DND-41 (cell line): ENCODE measurements at regions not wholly inside any gene's neighbourhood (a gene's known extent, or its start where the extent isn't known, plus 50 kb on each side); places are given as distances from the start of the nearest gene placed in this dataset.

Experiments
- ATAC-seq: fragments of 200-7000 bp; cut with Tn5 transposase; 3 replicates; pipeline ENCODE4 v1.9.1; 2021; ENCODE audit warnings: low read depth; ENCODE audit not compliant: insufficient read depth
- DNase-seq: peaks from one replicate; pipeline ENCODE4 v3.0.0-alpha.2; 2020
- H2AFZ ChIP-seq: 2 replicates; pipeline ENCODE4 v1.6.0; 2012; ENCODE audit warnings: low read depth, low read length
- H3K27ac ChIP-seq: 2 replicates; pipeline ENCODE4 v1.5.1; 2012; ENCODE audit warnings: low read length, inconsistent platforms
- H3K27me3 ChIP-seq: fragments of 200-600 bp; sonication (generic); 2 replicates; pipeline ENCODE4 v1.6.0; 2012; ENCODE audit warnings: low read length, mild to moderate bottlenecking, inconsistent platforms; ENCODE audit not compliant: insufficient read depth, poor library complexity
- H3K36me3 ChIP-seq: 2 replicates; pipeline ENCODE4 v1.5.1; 2012; ENCODE audit warnings: low read length, inconsistent platforms; ENCODE audit not compliant: insufficient read depth
- H3K4me1 ChIP-seq: 2 replicates; pipeline ENCODE4 v1.5.1; 2012; ENCODE audit warnings: mild to moderate bottlenecking, low read length; ENCODE audit not compliant: insufficient read depth
- H3K4me2 ChIP-seq: 2 replicates; pipeline ENCODE4 v1.6.0; 2012; ENCODE audit warnings: mild to moderate bottlenecking, moderate library complexity, low read length, inconsistent platforms; ENCODE audit not compliant: insufficient read depth
- H3K4me3 ChIP-seq, 2 experiments: fragments of 200-600 bp in 1 of 2; shearing (Covaris generic) in 1 of 2; 2 replicates each; pipeline ENCODE4 v1.5.1; 2012 to 2016; ENCODE audit warnings: inconsistent platforms in 2 of 2, low read length in 2 of 2, mild to moderate bottlenecking in 2 of 2, low read depth in 1 of 2, moderate library complexity in 1 of 2
- H3K79me2 ChIP-seq: 2 replicates; pipeline ENCODE4 v1.6.0; 2012; ENCODE audit warnings: low read length, inconsistent platforms; ENCODE audit not compliant: insufficient read depth
- H3K9ac ChIP-seq: 2 replicates; pipeline ENCODE4 v1.6.0; 2012; ENCODE audit warnings: low read depth, mild to moderate bottlenecking, inconsistent platforms, low read length, moderate library complexity
- H3K9me3 ChIP-seq: 2 replicates; pipeline ENCODE4 v1.5.1; 2012; ENCODE audit warnings: low read length, moderate library complexity, mild to moderate bottlenecking, inconsistent platforms; ENCODE audit not compliant: insufficient read depth, severe bottlenecking
- H4K20me1 ChIP-seq: 2 replicates; pipeline ENCODE4 v1.6.0; 2012; ENCODE audit warnings: low read length; ENCODE audit not compliant: insufficient read depth
- EZH2 ChIP-seq: IDR thresholded peaks from 3 replicates; pipeline ENCODE4 v1.6.1; 2012; ENCODE audit warnings: borderline replicate concordance, low read depth, mild to moderate bottlenecking, moderate library complexity, low read length, inconsistent platforms; ENCODE audit not compliant: severe bottlenecking
- TF ChIP-seq, protein P1 (sequence below): IDR thresholded peaks from 2 replicates; pipeline ENCODE4 v1.5.1; 2012; ENCODE audit warnings: borderline replicate concordance, low read length, moderate library complexity, mild to moderate bottlenecking; ENCODE audit not compliant: poor library complexity, severe bottlenecking; ENCODE audit errors: extremely low read depth

DNA sequence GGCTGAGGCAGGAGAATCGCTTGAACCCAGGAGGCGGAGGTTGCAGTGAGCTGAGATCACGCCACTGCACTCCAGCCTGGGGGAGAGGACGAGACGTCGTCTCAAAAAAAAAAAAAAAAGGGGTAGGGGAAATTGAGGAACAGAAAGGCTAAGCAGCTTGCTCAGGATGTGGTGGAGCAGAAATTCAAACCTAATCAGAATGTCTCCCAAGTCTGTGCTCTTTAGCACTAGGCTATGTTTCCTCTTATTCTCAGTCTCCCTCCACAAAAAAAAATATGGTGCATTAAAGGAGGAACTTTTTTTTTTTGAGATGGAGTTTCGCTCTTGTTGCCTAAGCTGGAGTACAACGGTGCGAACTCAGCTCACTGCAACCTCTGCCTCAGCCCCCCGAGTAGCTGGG, 114.2 kb downstream of the SLC16A1 start:
- no peak for ATAC-seq
- Histone ChIP-seq H3K79me2 (no peaks in the 10 kb centered on the region), H3K4me1 (peaks cover 17% of the 10 kb centered on the region), H3K4me2 (no peak overlapping the region), H3K27me3 (no peaks in the 10 kb centered on the region), H3K36me3 (no peaks in the 10 kb centered on the region), H2AFZ (no peak overlapping the region), H3K4me3 (no peak overlapping the region), H3K9ac (no peak overlapping the region), H3K9me3 (no peaks in the 10 kb centered on the region), H3K27ac (no peak overlapping the region), H4K20me1 (no peaks in the 10 kb centered on the region)
- TF ChIP-seq, protein P1, sequence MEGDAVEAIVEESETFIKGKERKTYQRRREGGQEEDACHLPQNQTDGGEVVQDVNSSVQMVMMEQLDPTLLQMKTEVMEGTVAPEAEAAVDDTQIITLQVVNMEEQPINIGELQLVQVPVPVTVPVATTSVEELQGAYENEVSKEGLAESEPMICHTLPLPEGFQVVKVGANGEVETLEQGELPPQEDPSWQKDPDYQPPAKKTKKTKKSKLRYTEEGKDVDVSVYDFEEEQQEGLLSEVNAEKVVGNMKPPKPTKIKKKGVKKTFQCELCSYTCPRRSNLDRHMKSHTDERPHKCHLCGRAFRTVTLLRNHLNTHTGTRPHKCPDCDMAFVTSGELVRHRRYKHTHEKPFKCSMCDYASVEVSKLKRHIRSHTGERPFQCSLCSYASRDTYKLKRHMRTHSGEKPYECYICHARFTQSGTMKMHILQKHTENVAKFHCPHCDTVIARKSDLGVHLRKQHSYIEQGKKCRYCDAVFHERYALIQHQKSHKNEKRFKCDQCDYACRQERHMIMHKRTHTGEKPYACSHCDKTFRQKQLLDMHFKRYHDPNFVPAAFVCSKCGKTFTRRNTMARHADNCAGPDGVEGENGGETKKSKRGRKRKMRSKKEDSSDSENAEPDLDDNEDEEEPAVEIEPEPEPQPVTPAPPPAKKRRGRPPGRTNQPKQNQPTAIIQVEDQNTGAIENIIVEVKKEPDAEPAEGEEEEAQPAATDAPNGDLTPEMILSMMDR, result no peak
- no peak for TF ChIP-seq EZH2
- DNase-seq, result no peak

DNA sequence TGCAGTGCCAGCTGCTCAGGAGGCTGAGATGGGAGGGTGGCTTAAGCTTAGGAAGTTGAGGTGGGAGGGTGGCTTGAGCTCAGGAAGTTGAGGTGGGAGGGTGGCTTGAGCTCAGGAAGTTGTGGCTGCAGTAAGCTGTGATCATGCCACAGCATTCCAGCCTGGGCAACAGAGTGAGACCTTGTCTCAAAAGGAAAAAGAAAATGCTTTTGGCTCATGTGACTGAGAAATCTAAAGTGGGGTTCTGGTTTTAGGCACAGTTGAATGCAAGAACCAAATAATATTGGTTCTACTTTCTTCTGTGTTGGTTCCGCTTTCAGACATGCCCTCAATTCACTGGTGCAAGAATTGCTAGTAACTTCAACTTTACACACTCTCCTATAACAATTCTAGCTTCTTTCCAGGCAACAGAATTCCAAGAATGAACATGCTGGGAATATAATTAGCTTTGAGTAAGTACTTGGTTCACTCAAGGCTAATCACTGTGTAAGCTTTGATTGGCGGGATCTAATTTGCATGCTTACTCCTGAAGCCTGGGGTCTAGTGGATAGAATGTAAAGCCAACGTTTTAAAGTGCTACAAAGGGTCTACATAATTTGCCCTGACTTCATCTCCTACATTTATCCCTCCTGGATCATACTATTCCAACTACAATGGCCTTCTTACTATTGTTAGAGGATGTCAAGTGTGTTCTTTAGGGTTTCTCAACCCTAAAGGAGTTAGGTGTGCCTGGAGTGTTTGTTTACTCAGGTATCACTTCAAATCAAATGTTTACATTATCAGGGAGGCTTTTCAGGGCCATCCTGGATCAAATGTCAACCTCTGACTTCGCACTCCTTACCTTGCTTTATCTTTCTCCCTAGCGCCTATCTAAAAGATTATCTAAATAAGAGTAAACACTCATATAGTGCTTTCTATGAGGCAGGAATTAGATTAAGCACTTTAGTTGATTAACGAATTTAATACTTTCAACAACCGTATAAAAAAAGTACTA, 115.1 kb downstream of the SLC16A1 start:
- no peak overlapping the region for H3K4me3 ChIP-seq

DNA sequence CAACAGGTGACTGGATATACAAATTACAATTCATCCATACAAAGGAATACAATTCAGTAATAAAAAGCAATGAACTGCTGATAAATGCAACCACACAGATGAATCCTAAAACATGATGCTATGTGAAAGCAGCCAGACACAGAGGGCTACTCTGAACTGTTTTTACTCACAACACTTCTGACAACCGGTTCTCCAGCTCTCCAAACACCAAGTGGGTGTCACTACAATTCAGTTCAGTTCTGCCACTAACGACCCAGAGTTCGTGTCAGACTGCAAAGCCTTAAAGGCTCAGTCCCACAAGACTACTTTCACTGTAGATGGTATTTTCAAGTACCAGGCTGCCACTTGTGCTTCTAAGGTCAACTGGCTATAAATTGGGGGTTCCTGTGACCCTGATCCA, 119.4 kb downstream of the SLC16A1 start:
- TF ChIP-seq, protein P1, result no peak
- TF ChIP-seq EZH2, result no peak
- DNase-seq (no peak), ATAC-seq (no peak)
- Histone ChIP-seq H3K9ac (no peak overlapping the region), H3K36me3 (no peaks in the 10 kb centered on the region), H3K9me3 (no peaks in the 10 kb centered on the region), H4K20me1 (no peaks in the 10 kb centered on the region), H2AFZ (no peak overlapping the region), H3K79me2 (no peaks in the 10 kb centered on the region), H3K27me3 (no peaks in the 10 kb centered on the region), H3K4me1 (peaks cover 17% of the 10 kb centered on the region), H3K4me3 (no peak overlapping the region), H3K27ac (no peak overlapping the region), H3K4me2 (no peak overlapping the region)

More for the DNA sequence above, 115.1 kb downstream of the SLC16A1 start:
- DNase-seq (peak; percentile 75), ATAC-seq (peak; percentile 94)
- TF ChIP-seq, protein P1, result no peak
- TF ChIP-seq EZH2, result no peak
- Histone ChIP-seq H3K9ac (no peak overlapping the region), H3K4me2 (peak overlapping the region; percentile 40; the same call in 1 of the 2 replicates), H2AFZ (no peak overlapping the region), H3K4me1 (peaks cover 17% of the 10 kb centered on the region), H3K27me3 (no peaks in the 10 kb centered on the region), H3K9me3 (no peaks in the 10 kb centered on the region), H3K79me2 (no peaks in the 10 kb centered on the region), H3K36me3 (no peaks in the 10 kb centered on the region), H3K27ac (peak overlapping the region; percentile 51; the same call in 1 of the 2 replicates), H4K20me1 (no peaks in the 10 kb centered on the region)
